DMS53 (cell line): ENCODE measurements at regions not wholly inside any gene's neighbourhood (a gene's known extent, or its start where the extent isn't known, plus 50 kb on each side); places are given as distances from the start of the nearest gene placed in this dataset.

Source experiments
- DNase-seq: peaks from one replicate; lab custom pipeline; 2025; lab: John Stamatoyannopoulos, UW

DNA sequence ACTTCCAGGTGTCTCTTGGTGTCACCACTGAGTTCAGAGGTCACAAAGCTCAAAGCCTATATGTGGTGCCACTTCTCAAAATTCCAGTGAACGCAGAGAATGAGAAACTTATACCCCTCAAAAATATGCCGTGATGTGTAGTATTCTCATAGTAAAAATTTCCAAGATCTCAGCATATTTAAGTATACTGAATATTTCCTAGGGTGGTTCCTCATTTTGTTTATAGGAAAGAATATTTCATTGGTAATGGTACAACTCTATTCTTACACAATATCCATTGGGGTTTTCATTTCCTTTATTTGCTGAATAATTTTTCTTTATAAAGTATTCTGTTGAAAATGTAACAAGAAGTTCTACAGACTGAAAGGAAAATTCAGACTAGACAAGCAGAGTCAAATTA, 58.9 kb upstream of the ADO start:
- DNase-seq, result no peak

DNA sequence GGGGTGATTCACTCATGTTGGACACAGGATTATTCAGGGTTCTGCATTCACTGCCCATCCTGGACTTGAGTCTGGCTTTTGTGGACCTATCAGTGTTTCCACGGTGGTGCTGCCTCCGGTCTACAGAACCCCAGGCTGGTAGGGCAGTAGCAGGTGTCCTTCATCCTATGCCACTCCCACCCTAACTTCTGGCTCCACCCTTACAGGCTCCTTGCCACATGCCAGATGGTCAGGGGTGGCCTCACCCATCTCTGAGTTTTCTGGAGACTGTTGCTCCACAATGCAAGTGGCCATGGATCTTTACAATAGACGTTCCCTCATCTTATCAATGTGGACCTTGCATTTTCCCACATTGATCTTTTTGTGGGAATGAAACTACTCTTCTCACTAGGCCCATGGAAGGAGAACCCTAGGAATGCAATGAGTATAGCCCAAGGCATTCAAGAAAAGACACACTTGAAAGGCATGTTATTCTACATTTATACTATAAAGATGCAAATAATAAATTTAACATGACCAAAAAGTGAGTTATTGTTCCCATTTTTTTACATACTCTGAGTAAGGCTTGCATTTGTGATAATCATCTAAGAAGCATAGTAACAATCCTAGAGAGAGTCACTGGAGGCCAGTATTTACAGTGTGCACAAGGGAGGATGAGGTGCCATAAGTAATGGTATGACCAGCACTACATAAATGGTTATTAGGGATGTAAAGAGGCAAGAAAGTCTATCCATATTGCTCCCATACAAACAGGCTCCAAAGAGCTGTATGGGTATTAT, 57.4 kb upstream of the ADO start:
- no peak for DNase-seq

DNA sequence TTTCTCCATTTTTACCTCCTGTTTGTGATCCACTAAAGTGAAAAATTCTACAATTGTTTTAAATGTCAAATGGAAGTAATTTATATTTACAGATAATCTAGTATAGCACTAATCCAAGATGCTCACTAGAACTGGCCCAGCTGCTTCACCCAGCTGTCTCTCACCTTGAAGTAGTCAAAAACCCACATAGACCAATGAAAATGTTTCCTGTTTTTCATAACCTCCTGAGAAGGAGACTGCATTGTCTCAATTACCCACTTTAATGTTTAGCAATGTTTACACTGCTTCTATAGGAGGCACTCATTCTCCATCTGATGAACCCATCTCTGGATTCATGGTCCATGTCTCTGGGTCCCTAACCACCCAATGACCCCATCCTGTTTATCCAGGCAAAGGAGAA, 56.1 kb upstream of the ADO start:
- no peak for DNase-seq

DNA sequence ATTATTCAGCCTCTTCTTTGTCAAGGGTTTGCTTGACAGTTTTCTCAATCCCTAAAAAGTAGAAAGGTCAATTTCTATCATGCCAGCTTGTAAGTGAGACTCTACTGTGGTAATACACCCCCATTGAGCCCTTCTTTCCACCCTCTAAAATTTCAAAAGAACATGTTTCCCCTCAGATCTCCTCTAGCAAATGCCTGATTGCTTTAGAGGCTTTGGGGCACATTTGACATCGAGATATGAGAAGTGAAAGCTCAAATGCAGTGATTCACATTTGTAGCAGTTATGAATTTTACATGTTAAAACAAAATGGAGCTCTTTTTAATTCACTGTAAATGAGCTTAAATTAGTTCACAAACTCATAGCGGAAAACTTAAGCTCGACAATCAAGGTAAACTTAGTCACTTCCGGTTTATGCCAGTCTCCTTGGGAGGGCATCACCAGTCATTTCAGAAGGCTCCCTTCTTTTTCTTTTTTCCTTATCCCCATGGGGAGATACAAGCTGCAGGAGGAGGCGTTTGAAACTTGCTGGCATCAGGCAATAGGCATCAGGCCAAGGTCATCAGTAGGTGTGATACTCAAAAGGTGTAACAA, 55.3 kb upstream of the ADO start:
- no peak for DNase-seq
